Heart right ventricle (tissue), 16 donors: ENCODE measurements at regions not wholly inside any gene's neighbourhood (a gene's known extent, or its start where the extent isn't known, plus 50 kb on each side); places are given as distances from the start of the nearest gene placed in this dataset.

Experiments used
- ATAC-seq, 8 donors: fragments of 200-7000 bp; cut with Tn5 transposase; one replicate each; pipeline ENCODE4 v1.9.1; 2020; ENCODE audit warnings: mild to moderate bottlenecking in 8 of 8, moderate library complexity in 8 of 8, moderate number of reproducible peaks in 1 of 8
- DNase-seq, 2 donors: peaks; one replicate each; pipeline ENCODE4 v3.0.0-alpha.2; 2020
- H3K27ac ChIP-seq, 10 donors: fragments of 200-600 bp; sonication (generic) in 2 of 10; one replicate each; pipeline versions ENCODE4 v1.5.0 to v1.8.0; 2020 to 2022; ENCODE audit warnings: mild to moderate bottlenecking in 3 of 10
- H3K27me3 ChIP-seq, 7 donors: fragments of 200-600 bp; one replicate each; pipeline ENCODE4 v1.8.0; 2021 to 2022; ENCODE audit warnings: mild to moderate bottlenecking in 2 of 7
- H3K36me3 ChIP-seq, 9 donors: fragments of 200-600 bp; sonication (generic) in 1 of 9; one replicate each; pipeline versions ENCODE4 v1.5.0 to v1.8.0; 2020 to 2022; ENCODE audit warnings: mild to moderate bottlenecking in 2 of 9
- H3K4me1 ChIP-seq, 9 donors: fragments of 200-600 bp; sonication (generic) in 1 of 9; one replicate each; pipeline versions ENCODE4 v1.5.0 to v1.8.0; 2020 to 2022; ENCODE audit warnings: mild to moderate bottlenecking in 4 of 9
- H3K4me3 ChIP-seq, 10 donors: fragments of 200-600 bp; sonication (generic) in 2 of 10; one replicate each; pipeline versions ENCODE4 v1.5.0 to v1.8.0; 2020 to 2022; ENCODE audit warnings: mild to moderate bottlenecking in 7 of 10, moderate library complexity in 2 of 10
- H3K9me3 ChIP-seq, 11 donors: fragments of 200-600 bp in 10 of 11; sonication (generic) in 2 of 11; one replicate each; pipeline versions ENCODE4 v1.5.0 to v1.8.0; 2013 to 2022; ENCODE audit warnings: mild to moderate bottlenecking in 2 of 11, control low read depth in 1 of 11, moderate library complexity in 1 of 11
- CTCF ChIP-seq, 9 donors: fragments of 200-600 bp; sonication (generic) in 2 of 9; IDR thresholded peaks; one replicate each; pipeline versions ENCODE4 v1.5.0 to v1.8.0; 2021 to 2022; ENCODE audit warnings: antibody characterized with exemption in 9 of 9, mild to moderate bottlenecking in 5 of 9, moderate library complexity in 1 of 9
- WGBS, 2 donors: extraction: QIAGEN DNeasy Blood & Tissue Kit; methylation state at CpG; one replicate each; pipeline ENCODE4 v1.1.7; 2013; ENCODE audit warnings: inconsistent platforms in 1 of 2; 5-methylcytosine and 5-hydroxymethylcytosine counted together
- intact Hi-C, 10 donors: fragments of 100-400 bp; cut with DNase I; formaldehyde crosslinking; loops; one replicate each; pipeline versions ENCODE4 v1.11.1 to v1.14.2; 2022
- donor health status: Arrhythmogenic right ventricular cardiomyopathy.
- donor health status: ischemic (EF 13 %, LVEDD 7.1; RV severe dilation, severe dysfunction).
- donor health status: healthy with polysubstance abuse.
- donor health status: DM: no; HTN: yes; CAD: no.
- donor health status: DM: no; HTN: no; CAD: no.
- donor health status: ischemic (EF 25% LVEDD 6.9; RV normal size, moderate dysfunction).
- donor health status: ischemic (EF 25% LVEDD 5.7; RV mildly dilated, moderate dysfunction).
- donor health status: healthy.
- donor health status: DM: yes; HTN: yes; CAD: no.
- donor health status: Ischemic cardiomyopathy.
- donor health status: ischemic (EF 35%, LVEDD 5.7; RV mildly dilated, moderate dysfunction).
- donor health status: nonischemic (EF 11% LVEDD 7.7; RV severe dilation, severe dysfunction).
- donor health status: DM: yes; HTN: yes; CAD: no.
- donor health status: PGD.
- donor health status: ischemic (EF 29% LVEDD 5.4; RV normal size, mild dysfunction).
- donor health status: nonischemic (EF 23%, LVEDD 6.1; RV moderate dilation, normal function).

- H3K27me3 ChIP-seq = no peaks in the 10 kb centered on the region
- TF ChIP-seq CTCF (IDR thresholded peaks at IDR 0.05) = no peak
- ATAC-seq (no peak), DNase-seq (no peak)
- 74 to 77% methylated on average over 5 of the region's 5 CpGs for WGBS, 2 donors
- H3K4me1 ChIP-seq = peaks cover 0 to 24% (median 6%) of the 10 kb centered on the region in 9 donors
- intact Hi-C loops = no loop called here
- H3K4me3 ChIP-seq = no peak overlapping the region
- H3K36me3 ChIP-seq = no peaks in the 10 kb centered on the region
- H3K27ac ChIP-seq = peak overlapping the region in 1 of 10 donors; percentile 14
- H3K9me3 ChIP-seq = peaks cover 0 to 4% (median 0%) of the 10 kb centered on the region in 11 donors
Measured at GRCh38 chr5:96054311-96055030, 92.8 kb upstream of the ELL2 start.

- ATAC-seq = no peak
- Histone ChIP-seq H3K4me1 (peaks cover 0 to 31% (median 10%) of the 10 kb centered on the region in 9 donors), H3K4me3 (no peak overlapping the region), H3K9me3 (peaks cover 0 to 4% (median 0%) of the 10 kb centered on the region in 11 donors), H3K27ac (no peak overlapping the region), H3K27me3 (no peaks in the 10 kb centered on the region), H3K36me3 (no peaks in the 10 kb centered on the region)
- intact Hi-C loops = no loop called here
- WGBS, 2 donors = 73 to 83% methylated on average over 3 of the region's 3 CpGs
- no peak for DNase-seq
- TF ChIP-seq CTCF (IDR thresholded peaks at IDR 0.05) = no peak
Measured at GRCh38 chr5:96053063-96053735, 91.5 kb upstream of the ELL2 start.

- DNase-seq (no peak), ATAC-seq (no peak)
- no peak for TF ChIP-seq CTCF (IDR thresholded peaks at IDR 0.05)
- Histone ChIP-seq H3K9me3 (peaks cover 0 to 4% (median 0%) of the 10 kb centered on the region in 11 donors), H3K27me3 (no peaks in the 10 kb centered on the region), H3K27ac (no peak overlapping the region), H3K4me3 (no peak overlapping the region), H3K36me3 (no peaks in the 10 kb centered on the region), H3K4me1 (peaks cover 0 to 31% (median 10%) of the 10 kb centered on the region in 9 donors)
- intact Hi-C loops = no loop called here
- 91 to 97% methylated on average over 1 of the region's 1 CpG for WGBS, 2 donors
Measured at GRCh38 chr5:96052374-96052773, 90.7 kb upstream of the ELL2 start.

GRCh38 chr5:96051401-96051830, 89.8 kb upstream of the ELL2 start:
- H3K36me3 ChIP-seq = no peaks in the 10 kb centered on the region
- DNase-seq (no peak), ATAC-seq (no peak)
- TF ChIP-seq CTCF (IDR thresholded peaks at IDR 0.05) = no peak
- H3K27me3 ChIP-seq = no peaks in the 10 kb centered on the region
- WGBS, 2 donors = 60 to 64% methylated on average over 4 of the region's 4 CpGs
- intact Hi-C loops = no loop called here
- H3K4me3 ChIP-seq = no peak overlapping the region
- peaks cover 0 to 4% (median 0%) of the 10 kb centered on the region in 11 donors for H3K9me3 ChIP-seq
- no peak overlapping the region for H3K27ac ChIP-seq
- H3K4me1 ChIP-seq = peaks cover 0 to 31% (median 10%) of the 10 kb centered on the region in 9 donors
